ENCODE measurements at regions not wholly inside any gene's neighbourhood (a gene's known extent, or its start where the extent isn't known, plus 50 kb on each side); places are given as distances from the start of the nearest gene placed in this dataset.

- intact Hi-C loops (cut with DNase I): no loop called here
- DNase-seq (ENCODE audit: low spot score): no peak
Observed at GRCh38 chr3:72344236-72344635, 504.0 kb downstream of the SHQ1 start.

GRCh38 chr3:72343078-72343477, 505.2 kb downstream of the SHQ1 start:
- intact Hi-C loops (cut with DNase I): no loop called here
- DNase-seq (ENCODE audit: low spot score): no peak

- no peak for DNase-seq (ENCODE audit: low spot score)
- intact Hi-C loops (cut with DNase I): no loop called here
Observed at GRCh38 chr3:72342450-72342849, 505.8 kb downstream of the SHQ1 start.

GRCh38 chr3:72341920-72342319, 506.3 kb downstream of the SHQ1 start:
- intact Hi-C loops (cut with DNase I): no loop called here
- DNase-seq (ENCODE audit: low spot score): no peak

GRCh38 chr3:72341380-72341770, 506.9 kb downstream of the SHQ1 start:
- intact Hi-C loops (cut with DNase I): no loop called here
- no peak for DNase-seq (ENCODE audit: low spot score)

- intact Hi-C loops (cut with DNase I): no loop called here
- DNase-seq (ENCODE audit: low spot score): no peak
Observed at GRCh38 chr3:72340476-72341379, 507.5 kb downstream of the SHQ1 start.

GRCh38 chr3:72340056-72340455, 508.2 kb downstream of the SHQ1 start:
- no peak for DNase-seq (ENCODE audit: low spot score)
- intact Hi-C loops (cut with DNase I): no loop called here

GRCh38 chr3:72339670-72340030, 508.6 kb downstream of the SHQ1 start:
- no peak for DNase-seq (ENCODE audit: low spot score)
- intact Hi-C loops (cut with DNase I): no loop called here

- intact Hi-C loops (cut with DNase I): no loop called here
- DNase-seq (ENCODE audit: low spot score): no peak
Observed at GRCh38 chr3:72338942-72339669, 509.1 kb downstream of the SHQ1 start.

- DNase-seq (ENCODE audit: low spot score): no peak
- intact Hi-C loops (cut with DNase I): no loop called here
Observed at GRCh38 chr3:72338082-72338941, 509.9 kb downstream of the SHQ1 start.

GRCh38 chr3:72337480-72337855, 510.8 kb downstream of the SHQ1 start:
- DNase-seq (ENCODE audit: low spot score): no peak
- intact Hi-C loops (cut with DNase I): no loop called here

- DNase-seq (ENCODE audit: low spot score): peak; percentile 80
Observed at GRCh38 chr3:72336821-72337479, 511.3 kb downstream of the SHQ1 start.

GRCh38 chr3:72336114-72336651, 512.1 kb downstream of the SHQ1 start:
- DNase-seq (ENCODE audit: low spot score): no peak
- intact Hi-C loops (cut with DNase I): no loop called here

More at GRCh38 chr3:72336821-72337479, 511.3 kb downstream of the SHQ1 start:
- intact Hi-C loops (cut with DNase I): no loop called here

- intact Hi-C loops (cut with DNase I): no loop called here
- no peak for DNase-seq (ENCODE audit: low spot score)
Observed at GRCh38 chr3:72335458-72336095, 512.7 kb downstream of the SHQ1 start.

- no peak for DNase-seq (ENCODE audit: low spot score)
- intact Hi-C loops (cut with DNase I): no loop called here
Observed at GRCh38 chr3:72334681-72335457, 513.4 kb downstream of the SHQ1 start.

- no peak for DNase-seq (ENCODE audit: low spot score)
- intact Hi-C loops (cut with DNase I): no loop called here
Observed at GRCh38 chr3:72332689-72333088, 515.6 kb downstream of the SHQ1 start.

GRCh38 chr3:72332036-72332435, 516.2 kb downstream of the SHQ1 start:
- intact Hi-C loops (cut with DNase I): no loop called here
- DNase-seq (ENCODE audit: low spot score): no peak

GRCh38 chr3:72331076-72331475, 517.2 kb downstream of the SHQ1 start:
- intact Hi-C loops (cut with DNase I): no loop called here
- no peak for DNase-seq (ENCODE audit: low spot score)

Data from cardiac septum (tissue), 1 donor.